Lower lobe of right lung (tissue), 2 donors: ENCODE measurements at regions not wholly inside any gene's neighbourhood (a gene's known extent, or its start where the extent isn't known, plus 50 kb on each side); places are given as distances from the start of the nearest gene placed in this dataset.

Experiments used
- ATAC-seq, 2 donors: fragments of 200-7000 bp; cut with Tn5 transposase; one replicate each; pipeline ENCODE4 v1.9.1; 2020 to 2022; ENCODE audit warnings: mild to moderate bottlenecking in 2 of 2, moderate library complexity in 2 of 2
- DNase-seq: peaks from one replicate; pipeline ENCODE4 v3.0.0-alpha.2; 2020
- H3K27ac ChIP-seq: fragments of 200-600 bp; one replicate; pipeline ENCODE4 v1.8.0; 2022
- H3K27me3 ChIP-seq: fragments of 200-600 bp; one replicate; pipeline ENCODE4 v1.8.0; 2022; ENCODE audit warnings: low read depth
- H3K36me3 ChIP-seq: fragments of 200-600 bp; one replicate; pipeline ENCODE4 v1.8.0; 2022; ENCODE audit warnings: mild to moderate bottlenecking
- H3K4me1 ChIP-seq: fragments of 200-600 bp; one replicate; pipeline ENCODE4 v1.8.0; 2022
- H3K4me3 ChIP-seq: fragments of 200-600 bp; one replicate; pipeline ENCODE4 v1.8.0; 2022; ENCODE audit warnings: mild to moderate bottlenecking
- H3K9me3 ChIP-seq: fragments of 200-600 bp; one replicate; pipeline ENCODE4 v1.8.0; 2022
- CTCF ChIP-seq: fragments of 200-600 bp; IDR thresholded peaks from one replicate; pipeline ENCODE4 v1.8.0; 2022; ENCODE audit warnings: antibody characterized with exemption, mild to moderate bottlenecking
- intact Hi-C: fragments of 100-400 bp; cut with DNase I; formaldehyde crosslinking; loops from one replicate; pipeline ENCODE4 v1.11.0; 2022
- donor health status: DM: no; HTN: yes; CAD: no; lungs with severe emphysema.

GRCh38 chr6:165794179-165794601 lies 131.1 kb upstream of the PDE10A start:
- intact Hi-C loops: no loop called here
- ATAC-seq: peak in 1 of 2 donors; percentile 43
- no peaks in the 10 kb centered on the region for H3K36me3 ChIP-seq
- no peak for TF ChIP-seq CTCF
- no peaks in the 10 kb centered on the region for H3K4me1 ChIP-seq
- no peaks in the 10 kb centered on the region for H3K9me3 ChIP-seq
- H3K4me3 ChIP-seq: no peak overlapping the region
- H3K27ac ChIP-seq: no peak overlapping the region
- DNase-seq: no peak
- no peaks in the 10 kb centered on the region for H3K27me3 ChIP-seq

GRCh38 chr6:165793287-165793825 lies 130.3 kb upstream of the PDE10A start:
- Histone ChIP-seq H3K36me3 (no peaks in the 10 kb centered on the region), H3K27ac (no peak overlapping the region), H3K27me3 (no peaks in the 10 kb centered on the region), H3K4me3 (no peak overlapping the region), H3K9me3 (no peaks in the 10 kb centered on the region), H3K4me1 (no peaks in the 10 kb centered on the region)
- ATAC-seq: no peak
- intact Hi-C loops: no loop called here
- DNase-seq: no peak
- no peak for TF ChIP-seq CTCF

- no peak for ATAC-seq
- Histone ChIP-seq H3K9me3 (no peaks in the 10 kb centered on the region), H3K27me3 (no peaks in the 10 kb centered on the region), H3K27ac (no peak overlapping the region), H3K36me3 (no peaks in the 10 kb centered on the region), H3K4me3 (no peak overlapping the region), H3K4me1 (no peaks in the 10 kb centered on the region)
- intact Hi-C loops: no loop called here
- no peak for TF ChIP-seq CTCF
- DNase-seq: no peak
Observed at GRCh38 chr6:165791876-165792437, 128.9 kb upstream of the PDE10A start.

GRCh38 chr6:165791306-165791705 lies 128.3 kb upstream of the PDE10A start:
- intact Hi-C loops: no loop called here
- DNase-seq (no peak), ATAC-seq (no peak)
- no peak for TF ChIP-seq CTCF
- H3K4me1 ChIP-seq: no peaks in the 10 kb centered on the region
- no peak overlapping the region for H3K4me3 ChIP-seq
- H3K36me3 ChIP-seq: no peaks in the 10 kb centered on the region
- no peaks in the 10 kb centered on the region for H3K27me3 ChIP-seq
- H3K27ac ChIP-seq: no peak overlapping the region
- H3K9me3 ChIP-seq: no peaks in the 10 kb centered on the region

GRCh38 chr6:165782812-165783211 lies 119.8 kb upstream of the PDE10A start:
- H3K4me1 ChIP-seq: no peaks in the 10 kb centered on the region
- no peak overlapping the region for H3K27ac ChIP-seq
- no peak for TF ChIP-seq CTCF
- no peaks in the 10 kb centered on the region for H3K27me3 ChIP-seq
- no peak for ATAC-seq
- intact Hi-C loops: no loop called here
- no peak for DNase-seq
- no peak overlapping the region for H3K4me3 ChIP-seq
- no peaks in the 10 kb centered on the region for H3K36me3 ChIP-seq
- no peaks in the 10 kb centered on the region for H3K9me3 ChIP-seq
